Sciatic nerve (tissue), 2 donors: ENCODE measurements at regions not wholly inside any gene's neighbourhood (a gene's known extent, or its start where the extent isn't known, plus 50 kb on each side); places are given as distances from the start of the nearest gene placed in this dataset.
"Not testable (repeated sequence)": the region's sequence is repeated elsewhere in the genome, so short reads cannot be mapped to it uniquely, and the experiment has no call there.

Experiments used
- ATAC-seq: fragments of 200-7000 bp; cut with Tn5 transposase; one replicate; pipeline ENCODE4 v1.9.1; 2020; ENCODE audit warnings: mild to moderate bottlenecking, moderate library complexity
- DNase-seq: peaks from one replicate; pipeline ENCODE4 v3.0.0-alpha.2; 2020; ENCODE audit warnings: low spot score
- intact Hi-C: fragments of 100-400 bp; cut with DNase I; formaldehyde crosslinking; loops from one replicate; pipeline ENCODE4 v1.14.2; 2022
- donor health status: DM: no; HTN: no; CAD: no.
- donor health status: DM: no; HTN: no; CAD: no.

- intact Hi-C loops: no loop called here
- DNase-seq (peak; percentile 35), ATAC-seq (no peak)
Observed at GRCh38 chr22:49699928-49700498, 127.7 kb downstream of the BRD1 start.

GRCh38 chr22:49699476-49699875 lies 128.2 kb downstream of the BRD1 start:
- ATAC-seq (no peak), DNase-seq (peak; percentile 23)
- intact Hi-C loops: no loop called here

DNA sequence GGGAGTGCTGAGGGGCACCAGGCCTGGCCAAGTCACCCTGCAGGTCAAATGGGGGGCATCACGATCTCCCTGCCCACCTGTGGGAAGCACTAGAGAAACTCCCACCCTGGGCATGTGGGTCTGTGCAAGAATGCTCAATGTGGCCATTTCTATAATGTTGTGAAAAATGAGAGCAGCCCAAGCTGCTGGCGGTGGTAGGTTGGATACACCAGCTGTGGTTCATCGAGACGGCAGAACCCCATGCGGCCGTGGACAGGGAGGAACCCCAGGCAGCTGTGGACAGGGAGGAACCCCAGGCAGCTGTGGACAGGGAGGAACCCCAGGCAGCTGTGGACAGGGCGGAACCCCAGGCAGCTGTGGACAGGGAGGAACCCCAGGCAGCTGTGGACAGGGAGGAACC lies 129.1 kb downstream of the BRD1 start:
- ATAC-seq, intact Hi-C loops: not testable (repeated sequence)
- peak; percentile 8 for DNase-seq

GRCh38 chr22:49697047-49697446 lies 130.6 kb downstream of the BRD1 start:
- DNase-seq (no peak), ATAC-seq (no peak)
- intact Hi-C loops: no loop called here

GRCh38 chr22:49694462-49695260 lies 133.0 kb downstream of the BRD1 start:
- ATAC-seq: no peak
- peak; percentile 37 for DNase-seq
- intact Hi-C loops: no loop called here

GRCh38 chr22:49693848-49694247 lies 133.8 kb downstream of the BRD1 start:
- intact Hi-C loops: no loop called here
- DNase-seq: peak; percentile 41

DNA sequence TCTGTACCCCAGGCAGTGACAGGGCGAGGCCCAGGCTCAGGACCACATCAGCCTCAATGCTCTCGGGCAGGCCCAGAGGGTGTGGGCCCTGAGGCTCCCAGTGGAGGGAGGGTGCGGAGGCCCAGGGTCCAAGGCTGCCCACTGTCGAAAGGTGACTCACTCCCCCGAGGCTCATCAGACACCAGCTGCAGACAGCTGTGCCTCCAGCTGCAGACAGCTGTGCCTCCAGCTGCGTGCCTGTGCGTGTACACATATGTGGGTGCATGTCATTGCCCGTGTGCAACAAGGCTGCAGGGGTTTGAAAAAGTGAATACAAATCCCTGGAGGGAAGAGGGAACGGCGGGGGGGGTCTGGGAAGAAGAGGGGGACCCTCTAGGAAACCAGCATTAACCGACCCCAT lies 134.3 kb downstream of the BRD1 start:
- ATAC-seq (no peak), DNase-seq (peak; percentile 33)
- intact Hi-C loops: no loop called here

More at GRCh38 chr22:49693848-49694247, 133.8 kb downstream of the BRD1 start:
- no peak for ATAC-seq

DNA sequence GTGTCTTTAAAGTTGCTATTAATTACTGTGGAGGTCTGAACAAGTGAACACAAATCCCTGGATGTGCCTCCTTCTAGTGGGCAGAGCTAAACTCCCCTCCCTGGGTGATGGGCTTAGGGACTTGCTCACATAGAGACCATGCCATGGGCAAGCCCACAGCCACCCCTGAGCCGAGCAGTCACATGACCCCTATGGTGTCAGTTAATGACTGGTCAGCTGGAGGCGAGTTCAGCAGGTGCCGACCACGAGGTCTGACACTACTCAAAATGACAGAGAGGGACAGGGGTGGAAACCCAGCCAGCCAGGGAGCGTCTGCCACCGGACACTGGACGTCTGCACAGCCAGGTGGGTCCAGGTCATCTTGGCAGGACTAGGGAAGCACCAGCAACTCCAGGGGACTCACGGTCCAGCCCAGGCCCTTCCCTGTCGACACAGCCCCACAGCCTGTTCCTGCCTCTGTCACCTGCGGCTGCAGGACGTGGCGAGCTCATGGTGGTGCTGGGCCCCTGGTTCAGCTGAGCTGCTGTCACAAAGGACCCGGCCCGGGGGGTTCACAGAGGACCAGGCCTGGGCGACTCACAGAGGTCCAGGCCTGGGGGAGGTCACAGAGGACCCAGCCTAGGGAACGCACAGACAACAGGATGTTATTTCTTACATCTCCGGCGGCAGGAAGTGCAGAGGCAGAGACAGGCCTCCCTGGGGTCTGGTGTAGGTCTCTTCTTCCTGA lies 135.0 kb downstream of the BRD1 start:
- intact Hi-C loops: no loop called here
- DNase-seq: peak; percentile 43
- ATAC-seq: no peak

DNA sequence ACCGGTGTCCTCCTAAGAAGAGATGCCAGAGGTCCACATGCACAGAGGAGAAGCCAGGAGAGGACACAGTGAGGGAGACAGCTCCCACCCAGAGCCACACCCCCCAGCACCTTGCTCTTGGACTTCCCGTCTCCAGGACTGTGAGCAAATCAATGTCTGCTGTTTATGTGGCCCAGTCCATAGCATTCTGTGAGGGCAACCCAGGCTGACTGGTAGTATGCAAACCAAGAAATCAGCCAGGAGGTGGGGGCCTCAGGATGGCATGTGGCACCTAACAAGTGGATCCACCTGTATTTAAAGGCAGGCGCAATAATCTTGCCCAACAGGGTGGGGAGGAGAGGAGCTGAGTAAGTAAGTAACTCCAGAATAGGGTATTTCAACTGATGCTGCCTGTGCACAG lies 136.4 kb downstream of the BRD1 start:
- peak; percentile 13 for DNase-seq
- intact Hi-C loops: no loop called here
- no peak for ATAC-seq

DNA sequence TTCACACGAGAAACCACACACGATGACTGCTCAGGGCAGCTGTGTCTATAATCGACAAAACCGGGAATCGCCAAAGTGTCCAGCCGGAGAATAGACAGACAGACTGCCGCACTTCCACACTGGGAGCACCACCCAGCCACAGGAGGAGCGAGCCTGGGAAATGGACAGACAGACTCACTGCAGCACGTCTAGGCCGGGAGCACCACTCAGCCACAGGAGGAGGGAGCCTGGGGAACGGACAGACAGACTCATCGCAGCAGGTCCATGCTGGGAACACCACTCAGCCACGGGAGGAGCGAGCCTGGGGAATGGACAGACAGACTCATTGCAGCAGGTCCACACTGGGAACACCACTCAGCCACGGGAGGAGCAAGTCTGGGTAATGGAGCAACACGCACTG lies 137.2 kb downstream of the BRD1 start:
- DNase-seq (peak; percentile 15), ATAC-seq (peak; percentile 32)
- intact Hi-C loops: no loop called here

DNA sequence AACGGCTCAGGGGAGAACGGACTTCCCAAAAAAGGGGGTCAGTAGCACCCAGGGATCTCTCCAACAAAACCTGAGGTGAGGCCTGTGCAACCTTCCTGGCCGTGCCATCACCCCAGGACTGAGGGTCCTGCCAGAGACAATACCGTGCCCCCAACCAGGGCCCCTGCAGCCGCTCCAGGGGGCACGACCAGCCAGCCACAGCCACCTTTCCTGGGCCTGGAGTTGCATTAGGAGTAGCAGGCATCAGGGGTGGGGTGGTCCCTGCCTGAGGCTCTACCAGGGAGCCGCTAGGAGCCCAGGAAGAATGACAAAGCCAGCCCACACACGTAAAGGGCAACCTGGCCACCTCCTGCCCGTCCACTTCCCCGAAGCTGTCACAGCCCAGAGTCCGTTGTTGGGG lies 137.8 kb downstream of the BRD1 start:
- ATAC-seq (no peak), DNase-seq (peak; percentile 41)
- intact Hi-C loops: no loop called here

GRCh38 chr22:49689255-49689770 lies 138.4 kb downstream of the BRD1 start:
- DNase-seq (peak; percentile 26), ATAC-seq (no peak)
- intact Hi-C loops: no loop called here

- intact Hi-C loops: no loop called here
- DNase-seq: peak; percentile 36
- no peak for ATAC-seq
Observed at GRCh38 chr22:49688516-49689254, 139.0 kb downstream of the BRD1 start.

- ATAC-seq: no peak
- peak; percentile 48 for DNase-seq
- intact Hi-C loops: no loop called here
Observed at GRCh38 chr22:49687786-49688515, 139.7 kb downstream of the BRD1 start.

GRCh38 chr22:49687333-49687732 lies 140.3 kb downstream of the BRD1 start:
- intact Hi-C loops: no loop called here
- DNase-seq: peak; percentile 10

DNA sequence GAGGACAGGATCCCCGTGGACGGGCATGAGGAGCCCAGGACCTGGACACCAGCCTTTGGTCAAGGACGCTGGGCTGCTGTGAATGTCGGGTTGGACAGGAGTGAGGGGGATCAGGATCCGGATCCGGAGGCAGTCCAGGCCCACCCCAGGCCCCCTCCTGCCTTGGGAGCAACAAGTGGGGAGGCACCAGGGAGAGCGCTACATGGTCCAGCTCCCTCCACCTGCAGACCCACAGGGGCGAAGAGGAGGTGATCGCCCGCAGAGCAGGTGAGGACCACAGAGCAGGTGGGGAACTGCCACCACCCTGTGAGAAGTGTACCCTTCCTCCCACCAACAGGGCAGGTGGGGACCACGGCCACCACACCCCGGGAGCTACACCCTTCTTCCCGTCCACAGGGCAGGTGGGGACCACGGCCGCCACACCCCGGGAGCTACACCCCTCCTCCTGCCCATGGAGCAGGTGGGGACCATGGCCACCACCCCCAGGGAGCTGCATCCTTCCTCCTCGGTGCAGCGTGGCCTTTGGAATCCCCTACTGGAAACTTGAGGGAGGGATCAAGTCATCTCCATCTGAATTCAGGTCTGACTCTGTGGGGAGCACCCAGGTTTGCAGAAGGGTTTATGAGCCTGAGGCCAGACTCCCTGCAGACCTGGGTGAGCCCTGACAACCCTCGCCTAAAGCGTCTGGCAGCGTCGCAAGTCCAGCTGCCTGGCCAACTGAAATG lies 141.0 kb downstream of the BRD1 start:
- DNase-seq (peak; percentile 45), ATAC-seq (no peak)
- intact Hi-C loops: no loop called here

More at GRCh38 chr22:49687333-49687732, 140.3 kb downstream of the BRD1 start:
- no peak for ATAC-seq

DNA sequence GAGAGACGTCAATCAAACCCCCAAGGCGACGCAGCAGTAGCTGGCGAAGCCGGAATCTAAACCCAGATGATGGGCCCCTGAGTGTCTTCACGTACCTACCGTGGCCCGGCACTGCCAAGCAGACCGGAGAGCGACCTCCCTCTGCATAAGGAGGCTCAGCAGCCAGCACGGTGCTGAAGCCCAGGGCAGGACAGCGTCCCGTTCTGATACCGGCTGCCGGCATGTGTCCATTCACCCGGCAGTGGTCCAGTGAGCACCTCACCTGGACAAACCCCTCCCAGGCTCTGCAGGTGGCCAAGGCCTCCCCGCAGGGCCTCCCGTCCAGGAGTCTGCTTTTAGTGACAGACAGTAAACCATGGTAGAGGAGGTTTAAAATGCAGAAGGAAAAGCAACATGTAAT lies 142.0 kb downstream of the BRD1 start:
- ATAC-seq: no peak
- peak; percentile 42 for DNase-seq
- intact Hi-C loops: no loop called here

DNA sequence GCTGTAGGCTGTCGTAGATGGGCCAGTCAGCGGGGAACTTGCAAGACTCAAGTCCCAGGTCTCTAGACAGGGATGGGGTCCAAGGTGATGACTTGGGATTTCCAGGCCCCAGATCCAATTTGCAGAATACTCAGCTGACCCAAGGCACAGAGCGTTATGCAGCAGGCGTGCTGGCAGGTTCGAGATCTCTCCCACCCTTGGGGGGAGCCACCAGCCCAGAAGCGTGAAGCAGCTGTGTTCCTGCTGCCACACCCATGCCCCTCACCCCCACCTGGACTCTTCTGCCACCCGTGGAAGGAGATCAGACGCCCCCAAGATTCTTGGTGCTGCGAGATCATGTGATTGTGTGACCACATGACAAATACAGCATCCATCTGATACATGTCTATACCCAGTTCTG lies 142.6 kb downstream of the BRD1 start:
- ATAC-seq (no peak), DNase-seq (peak; percentile 41)
- intact Hi-C loops: no loop called here
